HG02852 (cell line): ENCODE measurements at regions not wholly inside any gene's neighbourhood (a gene's known extent, or its start where the extent isn't known, plus 50 kb on each side); places are given as distances from the start of the nearest gene placed in this dataset.
"Not testable (repeated sequence)": the region's sequence is repeated elsewhere in the genome, so short reads cannot be mapped to it uniquely, and the experiment has no call there.

Source experiments
- ATAC-seq: cut with Tn5 transposase; IDR thresholded peaks from one replicate; pipeline ENCODE4 v1.9.1; 2021; ENCODE audit warnings: mild to moderate bottlenecking, moderate library complexity; ENCODE audit not compliant: unreplicated experiment

- no peak for ATAC-seq
Observed at GRCh38 chr14:55884819-55885218, 233.4 kb upstream of the PELI2 start.

GRCh38 chr14:55889124-55889523 lies 229.1 kb upstream of the PELI2 start:
- ATAC-seq = no peak

DNA sequence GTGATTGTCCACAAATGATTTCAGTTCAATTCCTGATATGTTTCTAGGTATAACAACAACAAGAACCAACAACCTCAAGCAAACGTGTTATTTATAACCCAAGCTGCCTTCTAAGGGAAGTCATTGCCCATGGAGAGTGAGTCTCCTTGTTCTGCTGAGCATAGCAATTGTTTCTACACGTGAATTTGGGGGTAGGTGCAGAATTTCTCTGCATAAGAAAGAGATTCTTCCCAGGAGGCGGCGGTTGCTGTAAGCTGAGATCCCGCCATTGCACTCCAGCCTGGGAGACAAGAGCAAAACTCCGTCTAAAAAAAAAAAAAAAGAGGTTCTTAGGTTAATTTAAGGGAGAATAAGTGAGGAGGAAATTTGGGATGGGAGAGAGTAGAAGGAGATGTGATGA lies 226.5 kb upstream of the PELI2 start:
- ATAC-seq = no peak

DNA sequence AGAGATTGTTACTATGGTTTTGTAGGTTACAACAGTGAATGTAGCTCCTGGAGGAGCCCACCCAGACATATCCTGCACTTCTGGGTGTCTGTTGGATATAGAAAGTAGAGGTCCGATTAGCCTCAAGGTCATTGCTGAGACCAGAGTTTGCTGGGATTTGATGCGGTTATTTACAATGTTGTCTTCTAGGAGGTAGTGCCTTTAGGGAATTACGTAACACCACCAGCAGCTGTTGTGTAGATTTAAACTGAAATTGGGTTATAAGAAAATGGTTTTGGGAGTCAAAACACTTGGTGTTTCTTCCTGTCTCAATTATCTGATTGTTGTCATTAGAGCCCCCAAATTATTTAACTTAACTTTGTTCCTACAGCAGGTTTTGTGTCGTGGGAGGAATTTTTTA lies 225.3 kb upstream of the PELI2 start:
- no peak for ATAC-seq

DNA sequence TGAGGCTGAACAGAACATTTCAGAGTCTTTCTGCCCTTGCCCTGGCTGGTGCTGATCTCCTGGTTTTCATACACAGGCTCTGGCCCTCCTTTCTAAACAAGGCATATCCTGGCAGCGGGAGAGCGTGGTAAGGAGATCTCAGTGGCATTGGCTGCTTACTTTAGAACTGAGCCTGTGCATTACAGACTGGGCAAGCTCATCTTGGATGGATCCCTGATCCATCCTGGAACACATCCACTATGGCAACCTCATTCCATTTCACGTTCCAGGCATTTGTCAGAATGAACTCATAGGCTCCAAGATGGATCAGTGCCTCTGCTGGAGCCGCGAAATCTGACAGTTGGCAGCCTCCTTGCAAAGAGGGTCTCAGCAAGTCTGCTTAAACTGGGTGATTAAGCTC lies 224.5 kb upstream of the PELI2 start:
- no peak for ATAC-seq

DNA sequence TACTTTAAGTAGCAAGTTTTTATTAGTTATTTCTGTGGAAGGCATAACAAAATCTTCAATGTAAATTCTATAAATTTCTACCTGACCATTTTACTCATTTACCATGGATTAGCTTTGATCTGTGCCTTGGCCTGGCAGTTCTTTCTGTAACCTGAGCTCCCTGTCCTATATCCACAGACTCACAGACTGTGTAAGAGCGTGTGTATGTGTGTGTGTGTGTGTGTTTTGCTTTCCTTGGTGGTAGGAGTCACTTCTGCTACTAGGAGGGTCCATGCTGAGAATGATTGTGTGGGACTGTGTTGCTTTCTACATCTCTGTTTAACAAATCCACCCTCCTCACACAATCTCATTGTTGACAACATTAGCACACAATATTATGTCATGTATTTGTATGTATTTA lies 221.2 kb upstream of the PELI2 start:
- no peak for ATAC-seq

- no peak for ATAC-seq
Observed at GRCh38 chr14:55898938-55899337, 219.3 kb upstream of the PELI2 start.

GRCh38 chr14:55899531-55899930 lies 218.7 kb upstream of the PELI2 start:
- ATAC-seq = no peak

DNA sequence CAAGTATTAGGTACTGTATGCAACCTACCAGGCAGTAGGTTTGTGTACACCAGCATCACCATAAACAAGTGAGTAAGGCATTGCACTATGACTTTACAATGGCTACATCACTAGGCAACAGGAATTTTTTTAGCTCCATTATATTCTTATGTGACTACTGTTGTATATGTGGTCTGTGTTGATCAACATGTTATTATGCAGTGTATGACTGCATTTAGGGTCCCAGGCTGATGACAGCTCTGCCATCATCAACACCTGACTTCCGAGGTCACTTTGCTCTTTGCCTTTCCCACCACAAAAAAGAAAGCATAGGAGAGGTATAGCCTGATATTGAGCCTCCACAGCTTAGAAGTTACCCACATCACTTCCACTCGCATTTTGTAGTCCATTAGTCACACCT lies 217.5 kb upstream of the PELI2 start:
- ATAC-seq = no peak

DNA sequence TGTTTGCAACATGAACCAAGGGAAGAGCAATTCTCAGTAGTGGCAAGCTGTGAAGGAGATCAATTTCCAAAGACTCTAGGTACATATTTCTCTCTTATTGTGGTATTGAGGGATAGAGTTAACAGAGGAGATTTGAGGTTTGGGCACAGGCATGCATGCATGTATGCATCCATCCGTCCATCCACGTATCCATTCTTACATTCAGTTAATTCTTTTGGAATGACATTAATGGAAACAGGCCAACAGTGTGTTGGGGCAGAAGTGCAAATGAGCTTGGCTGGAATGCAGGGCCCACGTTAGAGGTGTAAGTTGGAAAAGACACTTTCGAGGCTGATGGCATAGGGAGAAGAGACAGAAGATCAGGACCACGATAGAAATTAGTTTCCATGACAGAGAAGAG lies 216.9 kb upstream of the PELI2 start:
- ATAC-seq = no peak

DNA sequence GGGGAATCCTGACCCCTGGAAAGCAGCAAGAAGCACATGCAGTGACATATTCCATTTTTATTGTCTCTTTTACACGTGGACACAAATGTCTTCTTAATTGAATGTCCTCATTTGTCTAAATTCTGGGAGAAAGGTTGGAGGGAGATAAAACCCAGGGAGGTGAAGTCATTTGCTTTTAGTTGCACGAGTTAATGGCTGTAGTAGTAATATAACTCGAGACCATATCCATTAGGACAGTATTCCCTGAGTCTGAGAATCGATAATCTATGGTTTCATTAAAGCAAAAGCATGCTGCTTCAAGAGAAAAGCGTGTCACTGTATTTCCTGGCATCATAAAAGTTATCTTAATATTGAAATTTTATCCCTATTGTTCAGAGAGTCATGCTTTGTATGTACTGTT lies 216.0 kb upstream of the PELI2 start:
- no peak for ATAC-seq

DNA sequence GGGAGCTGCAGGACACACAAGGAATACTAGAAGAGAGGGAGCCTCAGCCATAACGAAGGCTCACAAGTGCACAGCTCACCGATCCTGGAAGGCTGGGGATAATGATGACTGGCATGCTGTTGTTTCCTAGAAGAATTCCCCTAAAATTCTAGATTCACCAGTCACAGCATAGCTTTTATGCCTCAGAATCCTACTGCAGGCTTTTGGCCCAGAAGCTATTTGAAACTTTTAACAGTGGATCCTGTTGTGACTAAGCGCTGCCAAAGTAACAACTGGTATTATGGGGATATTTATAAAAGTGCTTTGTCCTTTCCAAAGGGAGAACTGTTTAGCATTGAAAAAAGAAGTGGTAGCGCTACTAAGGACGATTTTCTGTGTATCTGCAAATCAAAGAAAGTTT lies 214.1 kb upstream of the PELI2 start:
- no peak for ATAC-seq

DNA sequence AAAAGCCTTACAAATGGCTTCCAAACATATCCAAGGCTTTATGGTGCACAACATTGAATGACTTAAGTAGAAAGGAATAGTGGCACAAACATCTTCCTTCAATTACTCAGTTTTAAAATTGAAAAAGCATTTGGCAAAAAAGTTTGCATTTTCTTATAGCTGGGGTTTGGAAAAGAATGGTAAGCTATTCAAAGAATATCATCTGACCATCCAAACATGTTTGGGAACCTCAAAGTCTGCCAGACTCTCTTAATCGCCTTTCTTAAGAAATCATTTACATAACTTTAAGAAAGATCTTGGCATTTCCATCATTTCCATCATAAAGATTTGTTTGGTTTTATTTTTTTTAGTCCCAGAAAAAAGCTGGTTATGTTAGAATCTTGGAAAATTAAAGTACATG lies 210.1 kb upstream of the PELI2 start:
- ATAC-seq = no peak

- ATAC-seq = no peak
Observed at GRCh38 chr14:55909879-55910278, 208.3 kb upstream of the PELI2 start.

DNA sequence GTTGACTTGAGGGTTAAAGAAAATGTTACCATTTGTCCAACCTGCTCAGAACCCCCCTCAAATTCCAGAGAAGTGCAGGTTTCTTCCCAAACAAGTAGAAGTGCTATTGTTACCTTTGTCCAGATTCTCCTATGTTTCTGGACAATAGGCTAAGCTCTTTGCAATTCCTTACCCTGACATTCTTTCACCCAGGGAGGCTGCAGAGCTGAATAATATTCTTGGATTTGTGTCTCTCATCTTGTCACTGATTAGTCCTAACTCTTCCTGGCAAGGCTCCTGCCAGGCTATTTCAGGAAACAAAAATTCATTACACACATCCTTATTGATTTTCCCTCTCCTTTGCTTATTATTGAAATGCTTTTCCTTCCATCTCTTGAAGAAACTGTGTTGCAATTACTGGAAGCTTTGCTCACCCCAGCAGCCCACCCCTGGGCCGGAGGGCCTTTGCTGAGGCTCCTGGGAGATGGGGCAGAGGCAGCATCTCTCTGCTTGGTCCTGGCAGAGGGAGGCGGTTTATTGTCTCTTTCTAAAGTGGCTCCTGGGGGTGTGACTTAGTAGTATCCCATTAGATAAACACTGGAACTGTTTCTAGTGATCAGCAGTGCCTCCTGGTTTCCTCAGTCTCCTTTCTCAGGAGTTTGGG lies 207.5 kb upstream of the PELI2 start:
- no peak for ATAC-seq

DNA sequence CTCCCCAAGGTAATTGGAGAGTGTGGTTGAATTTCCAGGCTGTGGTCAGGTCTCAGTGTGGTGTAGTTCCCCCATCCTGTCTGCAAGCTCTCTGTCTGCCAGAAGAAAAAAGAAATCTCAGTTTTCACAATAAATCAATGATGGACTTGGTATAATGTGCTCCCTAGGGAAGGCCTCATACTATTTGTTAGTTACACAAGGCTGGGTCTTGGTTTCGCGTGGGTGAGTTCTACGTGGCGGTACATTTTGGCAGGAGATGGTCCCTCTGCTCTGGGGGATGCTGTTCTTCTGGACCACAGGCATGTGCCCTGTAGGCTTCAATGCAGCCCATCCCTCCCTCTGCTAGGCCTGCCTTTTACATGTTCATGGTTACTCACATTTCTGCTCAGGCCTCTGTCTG lies 206.4 kb upstream of the PELI2 start:
- ATAC-seq = no peak

DNA sequence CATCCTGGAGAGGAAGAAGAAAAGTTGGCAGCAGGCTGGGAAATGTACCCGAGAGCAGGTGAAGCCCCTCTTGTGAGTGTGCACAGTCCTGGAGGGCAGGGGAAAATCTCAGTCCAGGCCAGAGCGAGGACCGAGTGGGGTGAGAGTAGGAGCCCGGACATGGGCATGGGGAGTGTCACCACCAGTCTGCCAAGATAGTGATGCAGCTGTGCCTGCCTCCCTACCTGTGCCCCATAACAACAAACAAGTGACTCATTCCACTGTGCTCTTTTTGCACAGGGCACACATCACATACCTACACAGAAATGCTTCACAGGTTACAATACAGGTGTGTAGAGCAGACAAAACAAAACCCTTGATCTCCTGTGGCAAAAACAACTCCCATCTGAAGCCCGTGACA lies 205.9 kb upstream of the PELI2 start:
- ATAC-seq = no peak

GRCh38 chr14:55913324-55914025 lies 204.7 kb upstream of the PELI2 start:
- ATAC-seq = no peak

DNA sequence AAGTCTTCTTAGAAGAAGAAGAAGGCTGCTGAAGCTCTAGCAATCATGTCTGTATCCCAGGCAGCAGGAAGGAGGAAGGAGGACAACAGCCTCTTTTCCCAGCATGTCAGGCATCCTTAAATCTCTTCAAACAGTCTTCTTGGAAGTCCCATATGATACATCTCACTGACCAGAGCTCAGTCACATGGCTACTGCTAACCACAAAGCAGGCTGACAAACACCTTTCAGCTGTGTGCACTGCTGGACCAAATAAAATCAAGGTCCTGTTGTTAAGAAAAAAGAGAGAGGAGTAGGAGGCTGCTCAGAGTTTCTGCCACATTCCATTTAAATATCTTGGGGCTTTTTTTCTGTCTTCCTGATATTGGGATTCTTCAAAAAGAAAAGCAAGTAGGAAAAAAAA lies 203.4 kb upstream of the PELI2 start:
- no peak for ATAC-seq

- ATAC-seq = no peak
Observed at GRCh38 chr14:55915456-55915855, 202.8 kb upstream of the PELI2 start.

DNA sequence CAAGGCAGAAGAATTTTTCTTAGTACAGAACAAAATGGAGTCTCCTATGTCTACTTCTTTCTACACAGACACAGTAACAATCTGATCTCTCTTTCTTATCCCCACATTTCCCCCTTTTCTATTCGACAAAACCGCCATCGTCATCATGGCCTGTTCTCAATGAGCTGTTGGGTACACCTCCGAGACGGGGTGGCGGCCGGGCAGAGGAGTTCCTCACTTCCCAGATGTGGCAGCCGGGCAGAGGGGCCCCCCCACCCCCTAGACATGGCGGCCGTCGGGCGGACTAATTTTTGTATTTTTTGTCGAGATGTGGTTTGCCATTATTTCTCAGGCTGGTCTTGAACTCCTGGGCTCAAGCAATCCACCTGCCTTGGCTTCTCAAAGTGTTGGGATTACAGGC lies 198.4 kb upstream of the PELI2 start:
- ATAC-seq = not testable (repeated sequence)

GRCh38 chr14:55921511-55921910 lies 196.7 kb upstream of the PELI2 start:
- no peak for ATAC-seq

DNA sequence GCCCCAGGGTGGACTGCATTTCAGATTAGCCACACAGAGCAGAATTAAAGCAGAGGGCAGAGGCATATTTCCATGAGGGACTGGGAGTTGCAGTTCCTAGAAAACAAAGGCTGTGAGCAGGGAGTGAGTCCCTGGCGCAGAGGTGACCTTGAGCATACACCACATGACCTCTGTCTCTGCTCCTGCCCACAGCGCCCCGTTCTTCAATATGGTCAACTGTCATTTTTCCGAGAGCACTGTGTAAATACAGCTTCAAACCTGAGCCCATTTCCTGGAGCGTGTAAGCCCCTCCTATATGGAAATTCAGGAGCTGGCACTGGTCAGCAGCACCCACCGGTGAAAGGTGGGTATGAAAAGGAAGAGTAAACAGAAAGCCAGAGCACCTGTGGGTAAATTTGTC lies 192.2 kb upstream of the PELI2 start:
- ATAC-seq = no peak
